HG03025 (cell line): ENCODE measurements at regions not wholly inside any gene's neighbourhood (a gene's known extent, or its start where the extent isn't known, plus 50 kb on each side); places are given as distances from the start of the nearest gene placed in this dataset.

Experiments
- ATAC-seq: cut with Tn5 transposase; IDR thresholded peaks from one replicate; pipeline ENCODE4 v1.9.1; 2021; ENCODE audit warnings: mild to moderate bottlenecking, moderate library complexity; ENCODE audit not compliant: unreplicated experiment, low FRiP score

DNA sequence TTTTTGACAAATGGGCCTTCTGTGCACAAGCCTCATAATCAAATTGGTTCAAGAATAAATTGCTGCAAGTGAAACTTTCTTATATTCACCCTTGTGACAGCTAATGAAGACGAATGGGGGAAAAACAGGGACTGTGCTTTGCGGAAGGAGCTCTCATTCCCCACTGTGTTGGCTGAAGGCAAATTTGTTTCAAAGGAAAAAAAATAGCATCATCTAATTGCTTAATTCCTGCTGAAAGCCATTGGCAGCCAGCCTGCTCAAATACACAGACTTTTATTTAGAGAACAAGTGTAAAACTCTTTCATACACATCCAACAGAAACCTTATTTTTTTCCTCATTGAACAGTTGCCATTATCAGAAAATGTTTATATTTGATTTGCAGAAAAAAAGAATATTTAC lies 172.3 kb downstream of the ARL6IP6 start:
- no peak for ATAC-seq

DNA sequence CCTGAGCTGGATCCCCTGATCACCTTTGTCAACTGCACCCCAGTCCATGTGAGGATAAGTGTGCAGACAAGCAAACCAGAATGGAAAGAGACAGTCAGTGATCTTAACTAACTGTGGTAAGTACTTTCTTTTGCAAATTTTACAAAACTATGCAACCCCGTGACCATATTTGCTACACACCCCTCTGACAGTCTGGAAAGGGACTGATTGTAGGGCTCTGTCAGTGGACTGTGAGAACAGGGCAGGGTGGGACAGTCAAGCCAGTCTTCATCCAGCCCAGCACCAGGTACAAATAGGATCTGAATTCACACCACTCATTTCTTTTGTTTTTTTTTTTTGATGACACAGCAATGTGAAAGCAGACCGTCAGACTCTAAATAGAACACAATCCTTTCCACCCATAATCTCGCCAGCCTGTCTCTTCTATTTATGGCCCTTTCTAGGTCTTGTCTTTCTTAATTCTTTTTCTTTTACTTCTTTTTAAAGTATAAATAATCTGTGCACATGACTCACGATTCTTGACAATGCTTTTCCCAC lies 165.6 kb downstream of the ARL6IP6 start:
- ATAC-seq: no peak

DNA sequence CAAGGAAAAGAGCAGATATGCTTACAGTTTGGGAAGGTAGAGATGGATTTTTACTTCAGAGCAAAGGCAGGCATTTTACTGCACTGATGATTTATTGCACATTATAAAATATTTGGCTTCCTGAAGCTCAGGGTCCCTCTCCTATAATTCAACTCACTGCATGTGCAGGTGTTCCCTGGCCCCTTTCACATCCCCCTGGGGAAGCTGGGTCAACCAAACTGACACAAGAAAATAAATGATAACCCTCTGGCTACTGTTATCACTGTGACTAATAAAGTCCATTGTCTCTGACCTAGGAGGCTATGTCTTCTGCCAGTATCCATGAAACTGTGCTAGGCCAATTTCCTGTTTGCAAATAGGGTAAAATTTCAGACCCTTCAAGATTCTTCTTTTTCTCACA lies 163.1 kb downstream of the ARL6IP6 start:
- no peak for ATAC-seq

DNA sequence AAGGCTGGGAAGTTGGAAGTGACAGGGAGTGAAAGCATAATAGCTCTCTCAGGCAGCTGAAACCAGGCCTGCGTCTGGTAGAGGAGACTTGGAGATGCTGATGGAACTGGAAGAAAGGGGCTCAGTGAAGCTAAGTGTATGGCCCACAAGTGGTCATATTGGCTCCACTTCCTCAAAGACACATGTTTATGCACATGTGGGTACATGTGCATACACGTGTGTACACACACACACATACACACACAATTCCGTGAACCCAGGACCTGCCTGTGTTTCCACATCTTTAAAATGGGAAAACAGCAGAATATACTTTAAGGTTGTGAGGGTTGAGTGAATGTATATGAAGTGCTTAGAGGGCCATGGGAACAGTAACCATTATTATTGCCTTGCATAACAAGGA lies 160.9 kb downstream of the ARL6IP6 start:
- ATAC-seq: no peak

DNA sequence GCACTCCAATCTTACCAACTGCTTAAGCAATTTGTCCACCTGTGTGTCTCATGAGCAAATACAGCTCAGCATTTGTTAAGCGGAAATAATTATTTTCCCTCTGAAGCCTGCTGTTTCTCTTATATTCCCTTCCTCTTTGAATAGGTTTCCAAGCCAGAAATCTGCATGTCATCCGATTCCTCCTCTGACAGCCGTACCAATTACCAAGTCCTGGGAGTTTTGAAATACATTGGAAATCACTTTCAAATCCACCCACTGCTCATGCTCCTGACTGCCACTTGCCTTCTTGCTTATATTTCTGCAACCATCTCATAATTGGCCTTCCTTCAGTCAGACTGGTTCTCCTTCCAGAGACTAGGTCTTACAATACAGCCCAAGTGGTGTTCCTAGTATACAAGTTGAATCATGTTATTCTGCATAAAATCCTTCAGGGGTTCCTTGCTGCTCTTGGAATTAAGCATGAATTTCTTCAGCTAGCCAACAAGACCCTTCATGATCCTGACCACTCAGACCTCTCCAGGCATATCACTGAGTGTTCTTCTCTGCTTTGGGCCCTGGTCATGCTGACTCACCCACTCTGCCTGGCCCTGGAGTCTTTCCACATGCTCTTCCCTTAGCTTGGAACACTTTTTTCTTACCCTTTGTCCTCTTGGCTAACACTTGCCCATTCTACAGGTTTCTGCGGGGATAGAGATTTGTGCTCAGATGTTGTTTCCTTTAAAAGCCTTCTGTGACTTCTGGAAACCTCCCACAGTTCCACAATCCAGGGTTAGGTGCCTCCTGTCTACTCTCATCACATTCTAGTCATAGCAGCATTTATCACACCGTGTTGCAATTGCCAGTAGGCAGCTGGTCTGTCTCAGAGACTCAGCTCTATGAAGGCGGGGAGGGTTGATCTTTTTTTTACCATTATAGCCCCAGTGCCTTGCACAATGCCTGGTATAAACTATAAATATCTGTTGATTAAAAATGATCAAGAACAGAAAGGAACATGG lies 157.6 kb downstream of the ARL6IP6 start:
- ATAC-seq: no peak

DNA sequence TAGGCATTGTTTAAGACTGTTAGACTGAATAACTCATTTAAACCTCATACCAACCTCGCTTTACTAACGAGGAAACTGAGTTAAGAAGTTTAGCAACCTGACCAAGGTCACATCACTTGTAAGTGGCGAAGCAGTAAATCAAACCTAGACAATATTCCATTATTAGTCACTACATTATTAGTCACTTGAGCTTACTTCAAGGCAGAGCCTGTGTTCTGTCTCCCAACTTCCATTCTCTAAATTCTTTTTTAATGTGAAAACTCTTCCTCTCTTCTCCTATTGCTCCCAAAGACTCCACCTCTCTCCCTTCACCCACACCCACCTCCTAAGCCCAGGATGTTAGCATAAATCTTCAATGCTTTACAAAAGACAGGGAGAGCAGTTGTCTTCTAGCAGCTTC lies 156.5 kb downstream of the ARL6IP6 start:
- ATAC-seq: no peak

DNA sequence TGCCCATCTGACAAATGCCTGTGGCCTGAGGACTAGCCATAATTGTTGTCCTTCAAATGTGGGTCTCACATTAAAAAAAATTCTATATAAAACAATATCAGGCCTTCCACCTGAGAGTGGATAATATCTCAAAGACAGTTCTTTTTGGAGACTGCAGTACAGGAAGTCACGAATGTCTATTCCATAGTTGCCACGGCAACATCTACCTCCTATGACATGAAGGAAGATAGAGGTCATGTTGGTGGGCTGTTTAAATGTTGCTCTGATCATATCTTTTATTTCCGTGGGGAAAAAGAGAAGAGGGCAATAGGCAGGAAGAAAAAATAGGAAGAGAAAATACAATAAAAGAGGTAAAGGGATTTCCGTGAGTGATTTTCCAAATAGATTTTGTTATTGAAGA lies 151.8 kb downstream of the ARL6IP6 start:
- ATAC-seq: no peak

DNA sequence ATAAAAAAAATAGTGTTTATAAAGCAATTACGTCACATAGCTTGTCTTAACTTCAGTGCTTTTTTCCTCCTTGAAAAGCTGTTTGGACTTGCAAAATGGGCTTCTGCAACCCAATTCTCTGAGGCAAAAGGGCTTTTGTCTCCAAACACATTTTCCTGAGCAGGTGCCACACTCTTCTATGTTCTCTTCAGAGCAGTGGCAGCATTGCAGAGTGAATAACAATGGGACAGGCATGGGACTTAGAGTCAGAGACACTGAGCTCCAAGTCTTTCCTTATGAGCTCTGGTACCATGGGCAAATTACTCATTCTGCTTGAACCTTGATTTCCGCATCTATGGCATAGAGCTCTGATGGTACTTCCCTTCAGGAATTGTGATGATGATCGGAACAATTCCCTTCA lies 149.0 kb downstream of the ARL6IP6 start:
- ATAC-seq: no peak

DNA sequence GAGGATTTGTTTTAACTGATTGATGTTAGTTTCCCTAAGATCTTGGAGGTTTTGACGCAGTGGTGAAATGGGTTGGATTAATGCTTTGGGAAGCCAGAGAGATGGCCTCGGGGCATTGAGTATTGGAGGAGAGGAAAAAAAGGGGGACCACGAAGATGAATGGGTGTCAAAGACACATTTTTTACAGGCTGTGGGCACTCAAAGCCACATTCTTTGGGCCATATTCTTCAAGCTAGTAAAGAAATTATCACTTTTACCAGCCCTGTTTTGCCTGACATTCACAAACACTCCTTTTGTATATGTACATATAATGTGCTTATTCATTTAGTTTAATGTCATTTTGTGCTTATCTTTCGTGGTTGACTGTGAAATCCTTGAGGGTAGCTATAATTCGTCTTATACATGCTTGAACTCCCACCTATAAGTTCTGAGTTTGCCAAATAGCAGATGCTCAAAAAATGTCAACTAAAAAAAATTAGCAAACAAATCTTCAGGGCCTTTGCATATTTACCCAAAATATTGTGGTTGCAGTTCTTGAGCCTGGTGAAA lies 146.3 kb downstream of the ARL6IP6 start:
- no peak for ATAC-seq

DNA sequence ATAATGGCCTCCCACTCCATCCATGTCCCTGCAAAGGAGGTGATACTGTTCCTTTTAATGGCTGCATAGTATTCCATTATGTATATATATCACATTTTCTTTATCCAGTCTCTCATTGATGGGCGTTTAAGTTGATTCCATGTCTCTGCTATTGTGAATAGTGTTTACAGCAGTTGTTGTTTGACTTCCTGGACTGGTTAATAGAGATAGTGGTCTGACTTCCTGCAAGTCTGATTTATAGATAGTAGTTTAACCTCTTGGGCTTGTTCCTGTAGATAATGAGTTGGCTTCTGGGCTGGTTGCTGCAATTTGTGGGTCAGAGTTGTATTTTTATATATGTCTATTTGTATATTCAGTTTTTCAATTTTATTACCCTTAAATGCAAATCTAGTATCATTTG lies 145.4 kb downstream of the ARL6IP6 start:
- no peak for ATAC-seq

DNA sequence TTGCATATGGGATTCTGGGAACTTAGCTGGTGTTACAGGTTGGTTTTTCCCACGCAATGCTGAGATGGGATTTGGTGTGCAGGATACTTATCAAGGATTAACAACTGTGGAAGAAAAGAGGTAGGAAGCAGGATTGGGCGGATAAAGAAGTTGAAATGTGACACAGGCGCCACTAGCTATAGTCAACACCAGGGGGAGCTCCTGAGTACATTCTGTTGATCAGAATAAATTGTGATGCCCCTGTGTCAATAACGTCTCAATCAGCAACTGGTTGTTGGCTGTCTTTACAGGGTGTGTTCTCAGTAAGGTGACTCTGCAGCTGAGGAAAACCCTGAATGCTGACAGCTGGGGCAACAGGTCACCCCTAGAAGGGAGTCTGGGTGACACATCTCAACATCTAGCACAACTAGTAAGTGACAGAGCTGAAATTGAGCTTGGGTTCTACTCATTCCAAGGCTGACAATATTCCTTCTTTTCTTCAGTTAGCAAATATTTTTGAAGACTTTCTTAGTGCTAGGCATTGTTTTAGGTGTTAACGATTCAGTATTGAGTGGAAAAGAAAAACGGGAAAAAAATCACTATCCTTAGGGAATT lies 143.0 kb downstream of the ARL6IP6 start:
- ATAC-seq: no peak

DNA sequence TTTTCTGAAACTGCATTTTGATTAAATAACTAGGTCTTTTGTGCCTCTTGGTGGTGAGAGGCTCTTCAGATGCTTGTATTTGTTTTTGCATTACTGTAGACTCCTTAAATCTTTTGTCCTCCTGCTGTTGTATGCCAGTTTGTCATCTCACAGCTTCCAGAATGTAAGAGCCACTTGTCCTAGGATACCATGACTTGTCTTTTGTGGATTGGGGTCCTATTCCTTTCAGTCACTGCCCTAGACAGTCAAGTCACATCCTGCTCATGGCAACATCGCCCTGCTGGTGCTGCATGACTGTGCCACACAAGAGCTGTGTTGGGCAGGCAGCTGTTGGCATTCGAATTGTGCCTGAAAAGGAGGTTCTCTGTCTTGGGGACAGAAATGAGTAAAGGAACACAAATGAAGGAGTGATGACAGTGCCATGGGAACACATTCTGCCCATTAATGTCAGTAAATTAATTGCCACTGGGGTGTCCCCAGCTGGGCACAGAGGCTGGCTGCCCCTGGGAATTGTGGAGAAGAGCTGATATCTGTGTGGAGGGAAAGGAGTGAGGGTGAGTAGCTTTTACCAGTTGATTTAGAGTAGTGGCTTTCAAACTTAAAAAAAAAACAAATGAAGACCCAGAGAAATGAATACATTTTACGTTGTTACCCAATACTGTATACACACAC lies 140.3 kb downstream of the ARL6IP6 start:
- ATAC-seq: no peak

DNA sequence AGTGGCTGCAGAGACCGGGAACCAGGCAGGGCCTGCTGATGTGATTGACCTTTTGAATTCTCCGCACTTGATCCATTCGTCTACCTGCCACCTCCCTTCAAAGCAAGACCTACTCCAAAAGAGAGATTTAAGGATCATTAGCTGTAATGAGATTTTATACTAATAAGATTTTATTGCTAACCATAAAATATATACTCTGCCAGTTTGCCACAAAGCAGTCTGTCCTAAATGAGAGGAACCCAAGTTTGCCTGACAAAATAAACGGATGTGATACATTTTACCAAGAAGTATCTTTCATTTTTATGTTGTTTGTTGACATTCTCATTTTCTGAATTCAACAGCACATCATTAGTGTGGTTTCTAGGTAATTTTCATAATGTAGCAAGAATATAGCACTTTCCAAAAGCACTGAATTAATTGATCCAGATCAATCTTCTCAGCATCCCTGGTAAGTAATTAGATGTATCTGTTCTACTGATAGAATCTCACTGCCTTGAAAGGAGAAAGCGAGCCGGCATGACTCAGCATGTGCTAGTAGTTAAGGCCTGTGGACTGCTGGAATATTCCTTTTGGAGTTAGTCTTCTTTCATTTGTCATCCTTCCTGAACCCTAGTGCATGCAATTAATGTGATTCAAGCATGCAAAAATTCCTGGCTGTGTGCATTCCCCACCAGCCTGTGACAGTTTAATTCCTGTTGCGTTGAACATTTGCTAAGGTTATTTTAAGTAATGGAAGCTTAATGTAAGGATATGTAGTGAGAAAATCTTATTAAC lies 128.5 kb downstream of the ARL6IP6 start:
- ATAC-seq: no peak

DNA sequence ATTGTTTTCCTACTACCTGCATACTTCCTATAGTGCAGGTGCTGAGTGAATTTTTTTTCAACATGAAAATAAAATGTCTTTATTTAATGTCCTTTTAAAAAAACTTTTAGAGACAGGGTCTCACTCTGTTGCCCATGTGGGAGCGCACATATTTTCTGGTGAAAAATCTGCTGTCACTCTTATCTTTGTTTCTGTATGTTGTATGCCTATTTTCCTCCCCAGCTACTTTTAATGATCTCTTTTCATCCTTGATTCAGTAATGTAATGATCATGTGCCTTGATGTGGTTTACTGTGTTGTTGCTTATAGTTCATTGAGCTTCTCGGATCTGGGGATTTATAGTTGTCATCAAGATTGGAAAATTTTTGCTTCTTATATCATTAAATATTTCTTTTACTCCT lies 117.3 kb downstream of the ARL6IP6 start:
- ATAC-seq: no peak

DNA sequence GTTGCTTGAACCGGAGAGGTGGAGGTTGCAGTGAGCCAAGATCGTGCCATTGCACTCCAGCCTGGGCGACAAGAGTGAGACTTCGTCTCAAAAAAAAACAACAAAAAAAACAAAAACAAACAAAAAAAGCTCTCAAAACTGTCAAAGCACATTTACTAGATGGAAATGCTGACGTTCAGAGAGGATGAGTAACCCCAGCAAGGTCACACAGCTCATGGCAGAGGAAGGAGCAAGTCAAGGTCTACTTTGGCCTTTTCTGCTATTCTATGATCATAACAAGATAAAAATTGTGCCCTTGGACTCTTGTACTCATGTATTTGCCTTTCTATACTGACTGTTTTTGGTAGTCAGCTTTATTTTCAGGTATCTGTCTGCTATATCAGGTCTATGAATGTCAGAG lies 109.5 kb downstream of the ARL6IP6 start:
- ATAC-seq: no peak

DNA sequence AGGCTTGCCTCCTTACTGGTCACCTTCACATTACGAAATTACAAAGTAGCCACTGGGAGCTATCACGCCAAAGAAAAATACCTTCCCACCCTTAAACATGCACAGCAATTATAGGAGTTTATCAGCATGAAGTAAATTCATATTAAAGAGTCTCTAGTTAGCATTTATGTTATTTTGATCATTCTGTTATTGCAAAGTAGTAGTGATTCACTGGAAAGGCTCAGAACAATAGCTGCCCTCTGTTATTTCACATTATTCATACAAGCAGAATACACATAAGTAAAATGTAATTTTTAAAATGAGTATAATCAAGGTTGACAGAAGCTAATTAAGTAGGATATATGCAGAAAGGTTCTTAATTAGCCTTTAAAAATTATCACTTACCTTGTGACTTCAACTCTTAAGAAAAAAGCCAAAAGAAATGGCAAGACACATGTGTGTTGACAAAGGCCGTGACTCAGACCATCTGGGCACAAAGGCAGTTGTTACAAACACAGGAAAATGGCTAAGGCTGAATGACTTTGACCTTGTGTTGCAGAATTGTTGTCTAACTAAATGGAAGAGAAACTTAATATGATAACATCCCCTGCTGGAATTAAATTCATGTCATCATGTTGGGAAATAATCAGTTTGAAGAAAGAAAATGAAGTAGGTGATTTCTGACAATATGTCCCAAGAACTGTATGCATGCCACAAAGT lies 108.3 kb downstream of the ARL6IP6 start:
- ATAC-seq: no peak

DNA sequence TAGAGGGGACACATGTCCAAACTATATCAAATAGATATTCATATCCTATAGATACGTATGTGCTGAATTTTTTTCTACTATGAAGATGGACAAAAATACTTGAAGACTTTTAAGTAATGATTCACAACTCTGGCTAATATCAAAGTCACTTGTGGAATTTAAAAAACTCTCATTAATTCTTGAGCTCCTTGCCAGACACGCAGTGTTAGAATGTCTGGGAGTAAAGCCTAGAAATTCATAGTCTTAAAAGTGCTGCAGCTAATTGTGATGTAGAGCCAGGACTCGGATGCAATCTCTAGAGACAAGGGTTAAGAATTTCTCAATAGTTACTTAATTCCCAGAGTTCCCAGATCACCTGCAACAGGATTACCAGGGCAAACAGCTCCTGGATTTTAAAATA lies 107.4 kb downstream of the ARL6IP6 start:
- no peak for ATAC-seq

DNA sequence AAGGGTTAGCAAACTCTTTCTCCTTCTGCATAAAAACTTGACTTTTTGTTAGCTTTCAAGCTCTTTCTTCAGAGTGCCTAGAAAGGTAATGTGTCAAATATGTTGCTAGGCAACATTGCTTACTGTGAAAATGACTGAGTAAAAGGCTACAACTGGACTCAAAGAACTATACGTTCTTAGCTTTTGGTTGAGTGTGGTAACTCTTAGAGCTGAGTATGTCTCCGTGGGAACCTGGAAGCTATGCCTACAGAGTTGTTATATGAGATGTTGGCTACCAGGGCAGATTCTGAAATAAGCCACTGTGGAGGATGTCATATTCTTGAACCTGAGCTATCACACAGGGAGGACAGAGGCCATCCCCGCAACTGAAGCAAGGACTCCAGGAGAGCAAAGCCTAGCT lies 105.5 kb downstream of the ARL6IP6 start:
- ATAC-seq: no peak

DNA sequence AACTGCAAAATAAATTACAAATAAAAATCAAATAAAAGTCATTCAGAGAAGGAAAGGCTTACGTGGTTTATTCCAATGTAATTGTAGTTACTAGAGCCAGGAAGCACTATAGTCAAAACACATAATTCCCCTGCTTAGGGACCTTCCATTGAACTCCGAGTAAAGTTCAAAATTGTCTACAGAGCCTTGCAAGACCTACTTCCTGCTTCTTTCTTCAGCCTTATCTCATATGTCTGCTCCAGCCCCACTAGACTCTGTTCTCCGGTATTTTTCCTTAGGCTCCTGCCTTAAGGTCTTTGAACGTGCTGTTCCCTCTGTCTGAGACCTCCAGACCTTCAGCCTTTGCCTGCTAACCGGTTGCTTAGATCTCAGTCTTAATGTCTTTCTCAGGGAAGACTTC lies 104.3 kb downstream of the ARL6IP6 start:
- ATAC-seq: no peak

DNA sequence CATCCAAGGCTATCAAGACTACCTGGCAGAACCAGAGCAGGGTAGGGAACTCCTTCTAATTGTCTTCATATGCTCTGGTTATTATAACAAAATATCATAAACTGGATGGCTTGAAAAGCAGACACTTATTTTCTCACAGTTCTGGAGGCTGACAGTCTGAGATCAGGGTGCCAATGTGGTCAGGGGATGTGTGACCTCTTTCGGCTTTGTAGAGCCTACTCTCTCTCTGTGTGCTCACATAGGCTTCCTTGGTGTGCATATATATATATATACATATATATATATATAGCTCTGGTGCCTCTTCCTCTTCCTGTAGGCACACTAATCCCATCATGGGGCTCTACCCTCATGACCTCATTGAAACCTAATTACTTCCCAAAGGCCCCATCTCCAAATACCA lies 101.6 kb downstream of the ARL6IP6 start:
- ATAC-seq: no peak
